ENCODE measurements at regions not wholly inside any gene's neighbourhood (a gene's known extent, or its start where the extent isn't known, plus 50 kb on each side); places are given as distances from the start of the nearest gene placed in this dataset.

DNA sequence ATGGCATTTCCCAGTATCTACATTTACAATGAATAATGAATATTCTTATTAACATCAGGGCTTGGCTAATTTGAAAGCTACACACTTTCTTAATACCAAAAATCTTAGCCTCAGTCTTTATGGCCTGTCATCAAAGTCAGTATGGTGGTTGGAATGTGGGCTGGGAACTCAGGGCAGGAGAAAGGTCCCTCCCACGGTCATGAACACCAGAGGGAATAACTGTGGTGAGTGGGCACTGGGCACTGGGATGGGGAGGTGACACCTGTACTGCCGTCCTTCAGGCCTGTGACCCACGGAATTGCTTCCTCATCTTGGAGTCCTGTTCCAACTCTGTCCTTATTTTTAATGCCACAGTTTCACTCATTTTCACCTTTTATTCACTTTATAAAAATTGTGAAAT, 276.9 kb upstream of the PLPP4 start:
- H3K27ac ChIP-seq (ENCODE audit: low read depth in 2 of 2, low read length in 1 of 2): no peak overlapping the region
- no peak overlapping the region for H3K4me3 ChIP-seq (ENCODE audit: low read depth in 2 of 2, low read length in 1 of 2)
- H3K27me3 ChIP-seq (ENCODE audit: insufficient read depth): no peaks in the 10 kb centered on the region
- no peaks in the 10 kb centered on the region for H3K79me2 ChIP-seq (ENCODE audit: insufficient read depth)
- WGBS (ENCODE audit: low lambda C conversion rate): 26% methylated on average over 3 of the region's 3 CpGs
- no peak for DNase-seq
- no peaks in the 10 kb centered on the region for H3K9me2 ChIP-seq
- no peak overlapping the region for H3K9ac ChIP-seq
- ChIA-PET POLR2A (no interaction called here), CTCF (no interaction called here)
- no peaks in the 10 kb centered on the region for H4K20me1 ChIP-seq (ENCODE audit: insufficient read depth)
- no peaks in the 10 kb centered on the region for H3F3A ChIP-seq (replicated peaks; ENCODE audit: insufficient read depth)
- no peaks in the 10 kb centered on the region for H3K4me1 ChIP-seq (ENCODE audit: control insufficient read depth in 1 of 2, insufficient read depth in 2 of 2, low read depth in 1 of 2, low read length in 1 of 2)
- H2AFZ ChIP-seq (ENCODE audit: low read depth): no peak overlapping the region
- H3K4me2 ChIP-seq: no peak overlapping the region
- TF ChIP-seq ELF1 (IDR thresholded peaks at IDR 0.05): no peak
- no peak for TF ChIP-seq FOXM1 (IDR thresholded peaks at IDR 0.05; ENCODE audit: low read depth)
- TF ChIP-seq GATA2 (CRISPR knock-in tag; IDR thresholded peaks at IDR 0.05): no peak
- no peak for TF ChIP-seq MEF2A (IDR thresholded peaks at IDR 0.05; ENCODE audit: borderline replicate concordance, low read depth)
- no peak for TF ChIP-seq RAD21 (IDR thresholded peaks at IDR 0.05; ENCODE audit: low read length)
- no peak for TF ChIP-seq TAF1 (IDR thresholded peaks at IDR 0.05; ENCODE audit: borderline replicate concordance, low read depth, low read length)
- no peak for TF ChIP-seq CHD2 (IDR thresholded peaks at IDR 0.05; ENCODE audit: low read length, partially characterized antibody)
- TF ChIP-seq IRF3 (IDR thresholded peaks at IDR 0.05; ENCODE audit: low read depth, low read length): no peak
- no peak for TF ChIP-seq RXRA (IDR thresholded peaks at IDR 0.05; ENCODE audit: borderline replicate concordance, low read depth)
- no peaks in the 10 kb centered on the region for H3K9me3 ChIP-seq
- no peaks in the 10 kb centered on the region for H3K36me3 ChIP-seq (replicated peaks in 1 of 2; ENCODE audit: control insufficient read depth in 1 of 2, insufficient read depth in 2 of 2, low read length in 1 of 2)

GRCh38 chr10:120181154-120181553, 275.9 kb upstream of the PLPP4 start:
- DNase-seq: no peak
- Histone ChIP-seq H3F3A (replicated peaks; ENCODE audit: insufficient read depth) (no peaks in the 10 kb centered on the region), H3K9me3 (no peaks in the 10 kb centered on the region), H3K27ac (ENCODE audit: low read depth in 2 of 2, low read length in 1 of 2) (no peak overlapping the region), H3K79me2 (ENCODE audit: insufficient read depth) (no peaks in the 10 kb centered on the region), H3K4me3 (ENCODE audit: low read depth in 2 of 2, low read length in 1 of 2) (no peak overlapping the region), H3K9me2 (no peaks in the 10 kb centered on the region), H3K4me1 (ENCODE audit: control insufficient read depth in 1 of 2, insufficient read depth in 2 of 2, low read depth in 1 of 2, low read length in 1 of 2) (no peaks in the 10 kb centered on the region), H3K4me2 (no peak overlapping the region), H3K27me3 (ENCODE audit: insufficient read depth) (no peaks in the 10 kb centered on the region), H3K9ac (no peak overlapping the region), H2AFZ (ENCODE audit: low read depth) (no peak overlapping the region), H4K20me1 (ENCODE audit: insufficient read depth) (no peaks in the 10 kb centered on the region), H3K36me3 (replicated peaks in 1 of 2; ENCODE audit: control insufficient read depth in 1 of 2, insufficient read depth in 2 of 2, low read length in 1 of 2) (no peaks in the 10 kb centered on the region)
- TF ChIP-seq YY1 (IDR thresholded peaks at IDR 0.05; ENCODE audit: low read depth) (no peak), TAF1 (IDR thresholded peaks at IDR 0.05; ENCODE audit: borderline replicate concordance, low read depth, low read length) (no peak), ELF1 (IDR thresholded peaks at IDR 0.05) (no peak), EP300 (IDR thresholded peaks at IDR 0.05; ENCODE audit: borderline replicate concordance in 1 of 2, low read depth in 1 of 2, low read length in 1 of 2) (no peak), TCF12 (IDR thresholded peaks at IDR 0.05) (no peak), RCOR1 (IDR thresholded peaks at IDR 0.05; ENCODE audit: low read length) (no peak), RXRA (IDR thresholded peaks at IDR 0.05; ENCODE audit: borderline replicate concordance, low read depth) (no peak), MXI1 (IDR thresholded peaks at IDR 0.05; ENCODE audit: low read depth, low read length) (no peak), TEAD4 (IDR thresholded peaks at IDR 0.05; ENCODE audit: borderline replicate concordance, insufficient read depth) (no peak), CTCF (IDR thresholded peaks at IDR 0.05) (no peak), POLR2AphosphoS5 (IDR thresholded peaks at IDR 0.05; ENCODE audit: low read depth, low read length) (no peak), RAD21 (IDR thresholded peaks at IDR 0.05; ENCODE audit: low read length) (no peak), JUND (IDR thresholded peaks at IDR 0.05) (no peak)
- TF ChIP-seq, protein P1, sequence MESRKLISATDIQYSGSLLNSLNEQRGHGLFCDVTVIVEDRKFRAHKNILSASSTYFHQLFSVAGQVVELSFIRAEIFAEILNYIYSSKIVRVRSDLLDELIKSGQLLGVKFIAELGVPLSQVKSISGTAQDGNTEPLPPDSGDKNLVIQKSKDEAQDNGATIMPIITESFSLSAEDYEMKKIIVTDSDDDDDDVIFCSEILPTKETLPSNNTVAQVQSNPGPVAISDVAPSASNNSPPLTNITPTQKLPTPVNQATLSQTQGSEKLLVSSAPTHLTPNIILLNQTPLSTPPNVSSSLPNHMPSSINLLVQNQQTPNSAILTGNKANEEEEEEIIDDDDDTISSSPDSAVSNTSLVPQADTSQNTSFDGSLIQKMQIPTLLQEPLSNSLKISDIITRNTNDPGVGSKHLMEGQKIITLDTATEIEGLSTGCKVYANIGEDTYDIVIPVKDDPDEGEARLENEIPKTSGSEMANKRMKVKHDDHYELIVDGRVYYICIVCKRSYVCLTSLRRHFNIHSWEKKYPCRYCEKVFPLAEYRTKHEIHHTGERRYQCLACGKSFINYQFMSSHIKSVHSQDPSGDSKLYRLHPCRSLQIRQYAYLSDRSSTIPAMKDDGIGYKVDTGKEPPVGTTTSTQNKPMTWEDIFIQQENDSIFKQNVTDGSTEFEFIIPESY (IDR thresholded peaks at IDR 0.05; ENCODE audit: borderline replicate concordance, low read depth): no peak
- CTCF ChIA-PET: no interaction called here
- POLR2A ChIA-PET: interaction anchor here (0.6 kb wide), 1 partner anchor 49 kb away, joined by 3 read pairs; no protein-coding TSS in a partner anchor
- 44% methylated on average over 8 of the region's 8 CpGs for WGBS (ENCODE audit: low lambda C conversion rate)
